Nucleus accumbens (tissue), 56 donors: ENCODE measurements at regions not wholly inside any gene's neighbourhood (a gene's known extent, or its start where the extent isn't known, plus 50 kb on each side); places are given as distances from the start of the nearest gene placed in this dataset.

Experiments
- DNase-seq, 56 donors: peaks; one replicate each; lab custom pipeline; 2025; lab: John Stamatoyannopoulos, UW

DNA sequence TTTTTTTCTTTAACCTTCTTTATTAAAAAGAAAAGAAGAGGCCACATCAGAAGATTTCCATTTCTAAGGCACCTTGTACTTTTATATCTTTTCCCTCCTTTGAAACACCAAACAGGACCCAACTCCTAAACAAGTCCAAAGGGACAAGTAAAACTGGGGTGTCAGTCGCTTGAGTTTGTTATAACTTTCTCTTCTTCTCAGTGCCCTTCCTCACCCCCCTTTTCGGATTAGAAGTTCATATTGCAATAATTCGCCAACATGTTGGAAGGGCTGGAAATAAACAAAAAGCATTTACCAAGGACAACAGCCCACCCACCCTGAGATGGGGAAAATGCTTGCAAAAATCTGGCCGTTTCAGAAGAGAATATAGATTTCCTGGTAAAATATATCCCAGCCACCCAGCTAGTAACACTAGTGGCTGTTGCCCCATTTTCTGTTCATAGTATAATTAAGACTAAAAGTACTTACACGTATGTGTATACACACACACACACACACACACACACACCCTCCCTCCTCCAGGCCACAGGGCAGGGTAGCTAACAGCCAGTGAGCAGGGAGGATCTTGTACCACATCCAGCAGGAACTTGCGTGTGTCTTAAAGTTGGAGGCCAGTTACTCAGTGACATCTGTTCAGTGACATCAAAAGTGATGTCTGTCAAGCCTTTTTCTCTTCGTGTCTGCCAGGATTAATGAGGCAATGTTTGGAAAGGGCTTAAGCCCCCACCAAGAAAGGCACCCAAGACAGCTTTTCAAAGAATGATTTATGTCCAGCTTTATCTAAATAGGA, 149.1 kb upstream of the KLF4 start:
- DNase-seq, result peak in 3 of 56 donors; percentile 5 to 7 (median 7)

DNA sequence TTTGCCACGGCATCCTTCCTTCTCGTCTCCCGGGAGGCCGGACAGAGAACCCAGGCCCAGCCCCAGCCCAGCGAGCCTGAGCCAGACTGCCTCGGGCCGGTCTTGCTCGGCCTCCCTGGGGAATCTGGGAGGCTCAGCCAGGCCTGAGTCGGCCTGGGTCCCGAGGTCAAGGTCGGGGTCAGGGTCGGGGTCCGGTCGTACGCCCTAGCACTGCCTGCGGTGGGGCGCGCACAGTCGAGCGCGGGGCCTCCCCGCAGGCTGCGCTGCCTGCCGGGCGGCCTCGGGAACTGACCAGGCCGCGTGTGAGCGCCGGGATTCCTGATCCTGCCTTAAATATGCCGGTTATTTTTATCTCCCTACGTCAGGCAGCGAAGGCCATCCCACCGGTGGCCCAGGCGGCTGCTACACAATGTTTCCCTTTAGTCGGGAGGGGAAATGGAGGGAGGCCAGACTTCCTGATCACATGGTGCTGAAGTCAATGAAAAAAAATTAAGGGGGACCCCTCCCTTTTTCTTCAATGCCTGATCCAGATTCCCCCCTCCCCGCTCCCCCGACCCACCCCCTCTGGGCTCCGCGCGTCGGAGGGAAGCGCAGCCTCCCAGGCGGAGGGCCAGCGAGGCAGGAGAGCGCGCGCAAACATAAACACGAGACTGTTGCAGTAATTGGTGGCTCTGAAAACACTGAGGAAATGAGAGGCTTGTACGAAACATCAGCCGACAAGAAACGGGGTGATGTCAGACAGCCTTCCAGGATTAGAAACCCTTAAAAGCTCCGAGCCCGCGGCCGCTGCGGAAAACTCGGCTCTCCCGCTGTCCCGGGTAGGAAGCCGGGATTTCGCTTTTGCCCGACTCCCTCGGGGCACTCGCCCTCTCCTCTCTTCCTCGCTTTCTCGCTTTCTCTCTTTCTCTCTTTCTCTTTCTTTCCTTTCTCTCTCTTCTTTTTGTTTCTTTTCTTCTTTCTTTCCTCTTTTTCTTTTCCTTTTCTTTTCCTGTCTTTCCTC, 148.2 kb upstream of the KLF4 start:
- peak; percentile 9 to 94 (median 71) for DNase-seq

DNA sequence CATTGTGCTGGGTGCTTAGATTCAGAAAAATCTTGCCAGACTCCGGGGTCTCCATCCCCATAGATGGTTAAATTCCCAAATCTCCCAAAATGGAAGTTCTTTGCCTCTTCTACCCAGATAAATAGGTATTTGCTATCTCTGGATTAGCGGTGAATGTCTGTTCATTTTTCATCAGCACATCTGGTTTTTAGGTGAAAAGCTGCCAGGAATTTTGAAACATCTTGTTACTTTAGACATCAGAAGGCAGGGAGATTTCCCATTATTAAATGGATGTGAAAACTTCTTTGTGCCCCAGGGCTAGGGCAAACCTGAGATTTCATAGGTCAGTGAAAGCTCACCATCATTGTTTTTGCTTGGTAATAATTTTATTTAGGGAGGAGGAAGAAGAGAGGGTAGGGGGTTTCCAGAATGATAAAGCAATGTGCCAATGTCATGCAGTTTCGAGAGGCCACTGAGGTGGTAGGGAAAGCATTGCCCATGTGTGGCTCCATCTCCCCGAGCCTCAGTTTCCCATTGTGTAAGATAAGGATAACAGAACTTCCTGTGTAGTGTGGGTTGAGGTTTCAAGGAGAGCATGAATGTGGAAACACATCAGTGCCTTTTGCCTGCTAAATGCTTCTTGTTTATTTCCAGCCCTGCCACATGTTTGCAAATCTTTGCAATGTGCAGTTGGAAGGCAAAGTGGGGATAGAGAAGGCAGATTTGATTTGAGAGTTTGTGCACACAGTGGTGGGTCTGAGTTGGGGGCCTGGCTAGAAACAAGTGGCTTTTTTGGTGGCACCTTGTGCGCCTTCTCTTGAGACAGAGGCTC, 147.2 kb upstream of the KLF4 start:
- peak in 5 of 56 donors; percentile 16 to 43 (median 33) for DNase-seq

DNA sequence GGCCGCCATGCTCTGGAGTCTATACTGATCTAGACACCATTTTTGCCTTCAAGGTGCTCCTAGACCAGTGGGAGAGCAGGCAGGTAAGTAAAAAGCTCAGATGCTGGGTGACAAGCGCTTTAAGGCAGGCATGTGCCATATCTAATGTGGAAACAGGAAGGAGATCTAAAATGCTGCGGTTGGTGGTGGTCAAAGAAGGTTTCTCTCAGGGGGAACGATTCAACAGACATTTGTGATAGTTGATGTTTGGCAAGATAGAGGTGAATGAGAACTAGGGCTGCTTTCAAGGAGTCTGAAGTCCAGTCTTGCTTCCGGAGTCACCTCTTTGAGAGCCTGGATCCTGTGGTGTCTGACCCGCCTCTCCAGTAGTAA, 146.2 kb upstream of the KLF4 start:
- no peak for DNase-seq

DNA sequence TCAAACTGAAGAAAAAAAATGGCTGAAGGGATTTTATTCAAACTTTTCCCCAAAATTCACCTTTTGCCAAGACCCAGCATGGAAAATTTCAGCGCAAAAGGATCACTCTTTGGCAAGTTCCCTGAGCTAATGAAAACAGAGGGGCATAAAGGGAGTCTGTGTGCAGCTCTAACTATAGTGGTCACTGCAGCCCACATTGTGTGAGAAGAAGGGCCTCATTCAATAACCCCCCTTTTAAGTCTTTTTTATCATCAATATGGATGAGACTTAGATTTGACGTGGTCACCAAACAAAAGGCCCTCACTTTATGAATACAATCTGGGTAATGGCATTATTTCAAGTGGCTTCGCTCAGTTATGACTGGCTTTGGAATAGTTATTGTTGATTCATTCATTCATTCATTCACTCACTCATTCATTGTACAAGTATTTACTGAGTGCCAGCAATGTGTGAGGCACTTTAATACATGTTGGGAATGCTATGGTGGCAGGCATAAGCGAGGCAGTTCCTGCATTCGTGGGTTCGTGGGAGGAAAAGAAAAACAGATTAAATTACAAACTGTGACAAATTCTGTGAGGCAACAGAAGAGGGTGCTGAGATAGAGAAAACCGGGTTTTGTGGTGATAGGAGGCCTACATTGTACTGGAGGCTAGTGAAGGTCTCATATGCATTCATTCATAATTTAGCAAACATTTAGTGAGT, 145.7 kb upstream of the KLF4 start:
- DNase-seq, result peak in 21 of 56 donors; percentile 2 to 55 (median 13)

DNA sequence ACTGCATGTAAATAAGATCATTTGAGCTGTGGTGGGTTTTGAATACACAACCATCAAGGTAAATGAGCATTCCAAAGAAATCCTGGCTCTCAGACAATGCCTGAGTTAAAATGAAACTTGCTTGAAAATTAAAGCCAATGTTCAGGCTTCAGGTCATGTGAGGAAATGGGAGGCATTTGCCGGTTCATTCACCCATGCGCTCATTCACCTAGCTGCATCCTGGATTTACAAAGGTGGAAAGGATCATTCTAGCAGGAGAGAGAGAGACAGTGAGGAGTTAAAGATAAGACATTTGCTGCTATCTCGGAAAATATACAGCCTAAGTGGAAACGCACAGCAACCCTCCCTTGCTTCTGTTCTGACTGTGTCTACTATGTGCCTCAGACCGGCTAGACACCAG, 143.8 kb upstream of the KLF4 start:
- DNase-seq, result no peak

DNA sequence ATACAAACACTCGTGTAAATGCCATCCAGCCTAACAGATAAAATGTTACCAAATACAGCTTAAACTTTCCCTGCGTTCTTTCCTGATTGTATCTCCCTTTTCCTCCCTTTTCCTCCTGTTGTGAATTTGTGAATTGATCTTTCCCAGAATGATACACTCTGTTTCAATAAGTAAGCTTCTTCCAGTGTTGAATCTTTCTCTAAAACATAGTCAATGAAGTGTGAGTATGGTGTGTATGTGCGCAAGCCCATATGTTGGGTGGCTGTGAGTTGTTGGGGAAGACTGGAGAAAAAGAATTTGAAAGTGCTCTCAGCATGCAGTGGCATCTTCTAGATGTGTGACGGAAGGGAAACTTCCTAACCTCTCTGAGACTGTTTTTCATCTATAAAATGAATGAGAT, 143.1 kb upstream of the KLF4 start:
- no peak for DNase-seq

DNA sequence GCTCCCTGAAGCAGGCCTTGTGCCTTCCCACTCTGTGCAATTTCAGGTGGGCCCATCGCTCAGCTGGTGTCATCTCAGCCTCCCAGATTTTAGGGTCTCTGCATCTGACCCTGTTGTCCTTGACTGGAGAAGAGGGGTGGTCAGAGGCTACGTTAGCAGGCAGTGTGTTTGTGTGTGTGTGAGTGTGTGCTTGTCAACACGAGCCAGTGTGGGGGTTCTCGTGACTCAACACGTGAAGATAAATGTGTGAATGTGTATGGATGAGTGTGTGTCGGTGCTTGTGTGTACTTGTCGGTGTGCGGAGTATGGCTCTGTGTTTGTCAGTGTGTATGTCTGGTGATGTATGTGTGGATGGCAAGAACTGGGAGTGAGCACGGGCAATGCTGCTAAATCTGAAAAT, 142.6 kb upstream of the KLF4 start:
- DNase-seq, result no peak

DNA sequence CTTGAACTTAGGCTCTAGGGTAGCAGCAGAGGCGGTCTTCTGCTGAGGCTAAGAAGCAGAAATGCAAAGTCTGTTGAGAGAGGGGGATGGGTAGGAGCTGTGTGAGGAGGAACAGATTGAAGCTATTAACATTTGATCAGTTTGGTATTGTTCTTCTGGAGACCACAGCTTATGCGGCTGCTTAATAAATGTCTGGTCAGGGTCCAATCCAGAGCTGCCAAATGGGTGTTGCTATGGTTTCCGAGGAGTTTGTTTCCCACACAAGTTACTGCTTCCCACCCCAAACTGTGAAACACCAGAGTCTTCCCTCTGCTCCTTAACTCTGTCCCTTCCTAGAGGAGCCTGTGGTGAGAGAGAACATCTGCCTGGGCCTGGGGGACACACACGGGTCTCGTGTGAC, 142.2 kb upstream of the KLF4 start:
- DNase-seq, result no peak

DNA sequence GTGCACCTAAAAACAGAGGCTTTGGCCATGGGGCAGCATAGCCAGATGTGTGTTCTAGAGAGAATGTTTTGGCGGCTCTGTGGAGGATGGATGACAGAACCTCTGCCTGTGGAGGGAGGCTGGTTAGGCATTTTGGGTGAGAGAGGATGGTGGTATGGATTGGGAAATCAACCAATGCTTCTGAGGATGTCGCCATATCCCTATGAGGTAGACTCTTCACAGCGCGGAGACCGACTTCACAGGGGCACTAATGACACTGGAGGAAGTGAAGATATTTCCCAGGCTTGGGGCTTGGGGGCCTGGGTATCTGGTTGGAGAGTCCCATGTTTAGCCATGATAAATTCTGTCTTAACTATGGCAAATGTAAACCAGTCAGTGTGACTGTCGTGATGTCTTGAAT, 140.6 kb upstream of the KLF4 start:
- DNase-seq, result no peak

DNA sequence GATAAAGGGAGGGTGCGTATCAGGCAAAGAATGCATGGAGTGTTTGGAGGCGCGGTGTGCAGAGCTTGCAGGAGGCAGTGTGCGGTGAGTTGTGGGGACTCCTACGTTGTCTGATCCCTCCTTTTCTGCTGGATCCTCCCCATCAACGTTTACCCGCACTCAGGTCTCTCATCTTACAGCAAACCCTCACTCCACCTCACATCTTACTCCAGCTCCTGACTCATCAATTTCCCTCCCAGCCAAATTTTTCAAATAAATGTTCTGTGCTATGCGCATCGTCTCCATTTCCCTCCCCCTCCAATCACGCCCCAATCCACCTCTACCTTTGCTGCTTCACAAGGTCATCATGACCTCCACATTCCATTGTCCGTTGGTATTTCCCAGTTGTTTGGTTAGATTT, 138.9 kb upstream of the KLF4 start:
- no peak for DNase-seq

DNA sequence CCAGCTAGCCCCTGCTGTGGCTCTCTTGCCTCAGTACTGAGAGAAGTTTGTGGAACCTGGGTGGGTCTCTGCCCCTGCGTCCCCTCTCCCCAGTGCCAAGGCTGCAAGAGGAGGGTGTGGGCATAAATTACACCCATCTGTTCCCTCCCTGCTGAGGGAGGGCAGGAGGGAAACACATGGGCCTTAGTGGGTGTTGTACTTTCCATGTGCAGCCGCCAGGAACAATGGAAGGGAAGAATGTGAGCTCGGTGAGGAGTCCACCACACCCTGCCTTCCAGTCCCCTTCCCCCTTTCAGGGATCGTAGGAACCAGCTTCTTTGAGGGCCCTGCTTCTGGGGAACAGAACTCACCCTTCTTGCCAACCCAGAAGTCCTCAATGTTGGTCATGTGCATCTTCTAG, 138.2 kb upstream of the KLF4 start:
- no peak for DNase-seq

DNA sequence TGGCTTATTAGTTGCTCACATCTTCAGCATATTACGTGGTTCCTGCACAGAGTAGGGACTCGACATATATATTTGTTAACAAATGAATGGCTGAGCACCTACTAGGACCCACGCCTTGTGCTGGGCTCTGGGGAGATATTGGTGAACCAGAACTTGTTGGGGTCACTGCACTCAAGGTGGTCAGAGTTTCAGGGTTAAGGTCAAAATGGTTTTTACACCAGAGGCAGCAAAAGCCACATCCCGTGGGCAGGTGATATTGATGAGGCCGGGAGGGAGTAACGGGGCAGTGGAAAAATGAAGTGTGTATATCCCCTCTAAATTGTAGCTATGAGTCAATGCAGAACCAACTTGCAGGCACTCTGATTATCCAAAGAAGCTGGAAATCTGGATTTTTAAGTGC, 136.5 kb upstream of the KLF4 start:
- no peak for DNase-seq

DNA sequence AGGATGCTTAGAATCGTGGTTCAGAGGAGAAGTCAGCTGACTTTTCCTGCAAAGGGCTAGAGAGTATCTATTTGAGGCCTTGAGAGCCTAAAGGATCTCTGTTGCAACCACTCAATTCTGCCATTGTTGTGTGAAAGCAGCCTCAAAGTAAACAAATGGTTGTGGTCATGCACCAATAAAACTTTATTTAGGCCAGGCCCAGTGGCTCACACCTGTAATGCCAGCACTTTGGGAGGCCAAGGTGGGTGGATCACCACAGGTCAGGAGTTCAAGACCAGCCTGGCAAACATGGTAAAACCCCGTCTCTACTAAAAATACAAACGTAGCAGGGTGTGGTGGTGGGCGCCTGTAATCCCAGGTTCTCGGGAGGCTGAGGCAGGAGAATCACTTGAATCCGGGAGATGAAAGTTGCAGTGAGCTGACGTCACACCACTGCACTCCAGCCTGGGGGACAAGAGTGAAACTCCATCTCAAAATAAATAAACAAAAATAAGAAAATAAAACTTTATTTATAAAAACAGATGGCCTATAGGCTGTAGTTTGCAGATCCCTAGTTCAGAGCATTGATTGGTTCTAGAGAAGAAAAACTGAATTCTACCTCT, 135.9 kb upstream of the KLF4 start:
- no peak for DNase-seq

DNA sequence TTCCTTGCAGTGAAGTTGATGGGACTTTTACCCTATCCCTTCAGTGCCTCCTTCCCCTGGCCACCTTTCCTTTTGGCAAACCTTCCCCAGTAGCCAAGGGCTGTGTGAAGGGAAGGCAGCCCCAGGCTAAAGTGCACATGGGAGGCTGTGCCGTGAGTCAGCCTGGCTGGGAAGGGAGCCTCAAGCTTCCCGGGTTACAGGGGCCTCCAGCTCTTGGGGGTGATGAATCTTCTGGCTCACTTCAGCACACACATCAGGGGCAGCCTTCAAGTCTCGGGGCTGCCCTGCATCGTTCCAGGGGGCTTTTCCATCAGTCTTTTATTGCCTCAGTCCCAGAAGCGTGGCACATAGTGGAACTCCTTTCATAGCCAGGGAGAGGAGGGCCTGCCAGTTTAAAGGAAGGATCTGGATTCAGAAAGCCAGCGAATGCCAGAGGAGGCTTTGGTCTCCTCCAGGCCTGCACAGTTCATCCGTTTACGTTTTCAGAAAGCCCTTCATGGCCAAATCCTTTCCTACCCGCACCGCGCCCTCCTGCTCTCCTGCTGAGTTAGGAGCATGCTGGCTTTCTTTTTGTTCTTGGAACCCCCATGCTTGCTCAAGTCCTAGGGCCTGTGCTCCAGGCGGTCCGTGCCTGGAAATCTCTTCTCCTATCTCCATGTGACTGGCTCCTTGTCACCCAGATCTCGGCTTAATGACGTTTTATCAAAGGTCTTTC, 134.8 kb upstream of the KLF4 start:
- DNase-seq, result no peak

DNA sequence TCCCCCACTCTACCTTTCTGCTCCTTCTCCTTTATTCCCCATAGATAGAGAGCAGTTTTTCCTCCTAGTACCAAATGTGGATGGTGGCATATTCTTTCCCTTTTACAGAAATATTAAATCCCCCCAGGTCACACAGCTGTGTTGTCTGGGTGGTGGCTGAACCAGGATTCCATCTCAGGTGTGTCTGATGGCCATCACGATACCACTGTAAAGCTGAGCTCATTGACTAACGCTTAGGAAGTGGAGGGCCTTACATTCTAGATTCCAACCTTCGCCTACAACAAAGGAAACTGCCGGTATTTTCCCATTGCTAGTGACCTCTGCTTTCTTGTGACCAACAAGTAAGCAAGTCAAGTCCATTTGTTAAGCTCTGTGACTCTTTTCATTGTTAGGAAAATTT, 131.9 kb upstream of the KLF4 start:
- DNase-seq, result no peak

DNA sequence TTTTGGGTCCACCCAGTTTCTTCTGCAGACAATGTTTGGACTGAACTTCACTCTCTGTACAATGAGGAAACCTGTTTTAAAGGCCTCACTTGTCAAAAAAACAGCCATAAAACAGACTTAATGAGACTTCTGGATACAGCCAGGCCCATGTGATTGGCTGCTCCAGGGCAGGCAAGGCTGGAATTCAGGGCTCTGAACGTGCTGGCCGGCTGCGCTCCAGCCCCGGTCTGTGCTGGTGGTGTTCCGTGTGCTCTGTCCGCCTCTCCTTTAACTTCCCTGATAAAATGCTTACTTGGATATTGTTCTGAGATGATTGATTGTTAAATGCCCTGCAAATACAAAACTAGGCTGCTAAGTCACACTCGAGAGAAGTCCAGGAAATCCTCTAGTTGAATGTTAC, 131.2 kb upstream of the KLF4 start:
- DNase-seq, result peak in 1 of 56 donors; percentile 10

DNA sequence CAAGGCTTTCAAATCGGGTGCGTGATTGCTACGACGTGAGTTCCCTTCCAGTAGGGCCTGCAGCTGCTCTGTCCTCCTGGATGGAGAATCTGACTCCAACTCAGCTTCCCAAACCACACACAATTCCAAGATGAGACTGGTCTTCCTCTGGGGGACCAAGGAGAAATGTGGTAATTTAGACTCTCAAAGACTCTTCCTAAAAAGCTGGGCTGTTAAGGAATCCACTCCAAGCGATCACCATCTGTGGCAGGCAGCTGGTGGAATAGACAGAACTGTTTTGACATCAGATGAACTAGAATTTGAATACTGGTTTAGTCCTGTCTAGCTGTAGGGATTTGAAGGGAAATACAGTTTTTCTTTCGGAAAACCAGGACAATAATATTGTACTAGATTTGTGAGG, 130.7 kb upstream of the KLF4 start:
- DNase-seq, result no peak

DNA sequence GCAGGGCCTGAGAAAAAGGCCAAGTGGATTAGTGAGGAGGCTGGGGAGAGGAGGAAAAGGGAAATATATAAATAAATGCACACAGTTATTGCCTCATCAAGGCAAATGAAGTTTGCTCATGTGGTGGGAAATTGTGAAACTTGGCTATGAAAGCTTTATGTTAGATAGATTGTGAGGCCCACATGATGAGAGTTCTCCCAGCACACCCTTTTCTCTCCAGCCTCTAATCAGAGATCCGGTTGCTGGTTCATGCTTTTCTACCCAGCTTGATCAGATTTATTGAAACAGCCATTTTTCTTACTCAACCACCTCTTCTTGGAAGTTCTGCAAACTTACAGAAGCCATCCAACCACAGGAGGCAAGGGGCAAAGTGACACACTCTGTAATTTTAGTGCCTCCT, 125.8 kb upstream of the KLF4 start:
- DNase-seq, result no peak
